Ascending aorta (tissue), 2 donors: ENCODE measurements at regions not wholly inside any gene's neighbourhood (a gene's known extent, or its start where the extent isn't known, plus 50 kb on each side); places are given as distances from the start of the nearest gene placed in this dataset.

Experiments used
- DNase-seq, 2 donors: peaks; one replicate each; pipeline ENCODE4 v3.0.0-alpha.2; 2019; ENCODE audit warnings: low spot score in 2 of 2
- H3K27ac ChIP-seq, 2 donors: fragments of 200-600 bp; sonication (generic); one replicate each; pipeline ENCODE4 v1.5.1; 2016 to 2017; ENCODE audit warnings: mild to moderate bottlenecking in 1 of 2
- H3K27me3 ChIP-seq: fragments of 200-600 bp; sonication (generic); one replicate; pipeline ENCODE4 v1.5.1; 2017
- H3K36me3 ChIP-seq, 2 donors: fragments of 200-600 bp; sonication (generic); one replicate each; pipeline ENCODE4 v1.5.1; 2016
- H3K4me1 ChIP-seq, 2 donors: fragments of 200-600 bp; sonication (generic); one replicate each; pipeline ENCODE4 v1.5.1; 2016 to 2017; ENCODE audit warnings: mild to moderate bottlenecking in 1 of 2
- H3K4me3 ChIP-seq, 2 donors: fragments of 200-600 bp; sonication (generic); one replicate each; pipeline ENCODE4 v1.5.1; 2016 to 2017; ENCODE audit warnings: mild to moderate bottlenecking in 1 of 2
- H3K9me3 ChIP-seq, 2 donors: fragments of 200-600 bp; sonication (generic); one replicate each; pipeline ENCODE4 v1.5.1; 2016
- CTCF ChIP-seq, 3 experiments: fragments of 200-600 bp in 2 of 3; fragments of 450-650 bp in 1 of 3; sonication (generic) in 2 of 3; IDR thresholded peaks; one replicate each; pipeline ENCODE4 v1.5.1; 2016 to 2019; ENCODE audit warnings: antibody characterized with exemption in 3 of 3, mild to moderate bottlenecking in 1 of 3, moderate library complexity in 1 of 3
- intact Hi-C: fragments of 100-400 bp; cut with DNase I; formaldehyde crosslinking; loops from one replicate; pipeline ENCODE4 v1.15.1; 2023

GRCh38 chr4:124199755-124200154, 512.8 kb downstream of the ANKRD50 start:
- no peaks in the 10 kb centered on the region for H3K9me3 ChIP-seq
- no peak for TF ChIP-seq CTCF (IDR thresholded peaks at IDR 0.05)

GRCh38 chr4:124201636-124202035, 510.9 kb downstream of the ANKRD50 start:
- intact Hi-C loops = loop anchor here (10.0 kb wide), 1 partner anchor 377 kb away; no protein-coding TSS in a partner anchor
- no peak for DNase-seq
- Histone ChIP-seq H3K4me1 (peaks cover 0 to 24% of the 10 kb centered on the region in 2 donors), H3K27ac (peak overlapping the region; percentile 5 to 21), H3K36me3 (no peaks in the 10 kb centered on the region), H3K4me3 (no peak overlapping the region), H3K9me3 (no peaks in the 10 kb centered on the region), H3K27me3 (no peaks in the 10 kb centered on the region)
- no peak for TF ChIP-seq CTCF (IDR thresholded peaks at IDR 0.05)

More at GRCh38 chr4:124199755-124200154, 512.8 kb downstream of the ANKRD50 start:
- Histone ChIP-seq H3K4me3 (no peak overlapping the region), H3K27me3 (no peaks in the 10 kb centered on the region), H3K36me3 (no peaks in the 10 kb centered on the region), H3K4me1 (peaks cover 0 to 24% of the 10 kb centered on the region in 2 donors), H3K27ac (no peak overlapping the region)
- no peak for DNase-seq
- intact Hi-C loops = loop anchor here (10.0 kb wide), 2 partner anchors 375 to 815 kb away; no protein-coding TSS in a partner anchor

GRCh38 chr4:124202099-124202498, 510.4 kb downstream of the ANKRD50 start:
- Histone ChIP-seq H3K4me1 (peaks cover 0 to 26% of the 10 kb centered on the region in 2 donors), H3K27ac (peak overlapping the region; percentile 5 to 21), H3K9me3 (no peaks in the 10 kb centered on the region), H3K36me3 (no peaks in the 10 kb centered on the region), H3K4me3 (no peak overlapping the region), H3K27me3 (no peaks in the 10 kb centered on the region)
- peak in 2 of 3 experiments; percentile 15 to 45 for TF ChIP-seq CTCF (IDR thresholded peaks at IDR 0.05)
- intact Hi-C loops = loop anchor here (10.0 kb wide), 1 partner anchor 377 kb away; no protein-coding TSS in a partner anchor
- peak in 1 of 2 donors; percentile 75 for DNase-seq

- peaks cover 0 to 31% of the 10 kb centered on the region in 2 donors for H3K4me1 ChIP-seq
Observed at GRCh38 chr4:124203613-124204238, 508.8 kb downstream of the ANKRD50 start.

More at GRCh38 chr4:124203613-124204238, 508.8 kb downstream of the ANKRD50 start:
- Histone ChIP-seq H3K4me3 (no peak overlapping the region), H3K9me3 (no peaks in the 10 kb centered on the region), H3K27me3 (no peaks in the 10 kb centered on the region), H3K36me3 (no peaks in the 10 kb centered on the region), H3K27ac (peak overlapping the region in 1 of 2 donors; percentile 42)
- intact Hi-C loops = loop anchor here (10.0 kb wide), 1 partner anchor 379 kb away; no protein-coding TSS in a partner anchor
- TF ChIP-seq CTCF (IDR thresholded peaks at IDR 0.05) = no peak
- no peak for DNase-seq
